SK-N-SH treated with all-trans-retinoic acid at 6 μM for 48 hours (cell line): ENCODE measurements at regions not wholly inside any gene's neighbourhood (a gene's known extent, or its start where the extent isn't known, plus 50 kb on each side); places are given as distances from the start of the nearest gene placed in this dataset.

Experiments
- ARNTL ChIP-seq: fragments of 450-650 bp; formaldehyde crosslinking; IDR thresholded peaks from 2 replicates; pipeline ENCODE4 v1.5.0; 2020; ENCODE audit warnings: low read depth, mild to moderate bottlenecking, moderate library complexity, borderline replicate concordance
- BACH2 ChIP-seq: fragments of 250-450 bp; sonication (Bioruptor Pico); IDR thresholded peaks from 2 replicates; pipeline ENCODE4 v1.9.0; 2021; ENCODE audit warnings: mild to moderate bottlenecking, borderline replicate concordance
- CSDC2 ChIP-seq: fragments of 250-450 bp; sonication (Bioruptor Pico); IDR thresholded peaks from 2 replicates; pipeline ENCODE4 v1.5.0; 2020; ENCODE audit warnings: mild to moderate bottlenecking, moderate library complexity
- ESRRG ChIP-seq: fragments of 250-450 bp; sonication (Bioruptor Pico); IDR thresholded peaks from 2 replicates; pipeline ENCODE4 v1.6.1; 2021; ENCODE audit warnings: mild to moderate bottlenecking
- RARB ChIP-seq: fragments of 250-450 bp; sonication (Bioruptor Pico); IDR thresholded peaks from 2 replicates; pipeline ENCODE4 v1.8.0; 2021; ENCODE audit warnings: mild to moderate bottlenecking, moderate library complexity
- TCF4 ChIP-seq: fragments of 250-450 bp; sonication (Bioruptor Pico); IDR thresholded peaks from 2 replicates; pipeline ENCODE4 v1.8.0; 2021; ENCODE audit warnings: mild to moderate bottlenecking, moderate library complexity, borderline replicate concordance
- ZFP3 ChIP-seq: fragments of 250-450 bp; sonication (Bioruptor Pico); IDR thresholded peaks from 2 replicates; pipeline ENCODE4 v1.5.0; 2020; ENCODE audit warnings: mild to moderate bottlenecking, moderate library complexity
- ZFP30 ChIP-seq: fragments of 450-650 bp; formaldehyde crosslinking; IDR thresholded peaks from 2 replicates; pipeline ENCODE4 v1.5.0; 2022; ENCODE audit warnings: mild to moderate bottlenecking, moderate library complexity
- ZNF70 ChIP-seq: fragments of 450-650 bp; formaldehyde crosslinking; IDR thresholded peaks from 2 replicates; pipeline ENCODE4 v1.5.0; 2020; ENCODE audit warnings: mild to moderate bottlenecking, moderate library complexity
- TF ChIP-seq, protein P1 (sequence below): fragments of 250-450 bp; sonication (Bioruptor Pico); IDR thresholded peaks from 2 replicates; pipeline ENCODE4 v1.5.1; 2020; ENCODE audit warnings: low read depth, mild to moderate bottlenecking, moderate library complexity
- TF ChIP-seq, protein P2 (sequence below): fragments of 250-450 bp; sonication (Bioruptor Pico); IDR thresholded peaks from 2 replicates; pipeline ENCODE4 v1.8.0; 2020; ENCODE audit warnings: mild to moderate bottlenecking, moderate library complexity, borderline replicate concordance

DNA sequence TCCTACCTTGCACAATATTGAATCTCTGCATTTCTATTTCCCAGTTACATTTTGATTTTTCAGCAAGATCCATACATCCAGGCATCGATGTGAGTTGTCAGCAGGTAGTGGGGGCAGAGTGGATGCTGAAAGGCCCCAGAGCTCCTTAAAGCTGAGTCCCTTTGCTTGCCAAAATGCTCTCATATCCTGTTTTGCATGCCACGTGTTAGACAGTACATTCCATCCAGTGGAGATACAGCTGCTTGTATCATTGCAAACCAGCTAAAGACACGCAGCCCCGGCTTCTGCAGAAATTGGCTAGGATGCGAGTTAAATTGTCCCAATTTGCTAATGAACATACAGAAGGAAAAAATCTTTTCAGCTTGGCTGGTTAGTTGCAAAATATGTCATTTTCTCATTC, 179.6 kb upstream of the MXRA5 start:
- TF ChIP-seq CSDC2 (CRISPR knock-in tag) = no peak
- TF ChIP-seq, protein P1, sequence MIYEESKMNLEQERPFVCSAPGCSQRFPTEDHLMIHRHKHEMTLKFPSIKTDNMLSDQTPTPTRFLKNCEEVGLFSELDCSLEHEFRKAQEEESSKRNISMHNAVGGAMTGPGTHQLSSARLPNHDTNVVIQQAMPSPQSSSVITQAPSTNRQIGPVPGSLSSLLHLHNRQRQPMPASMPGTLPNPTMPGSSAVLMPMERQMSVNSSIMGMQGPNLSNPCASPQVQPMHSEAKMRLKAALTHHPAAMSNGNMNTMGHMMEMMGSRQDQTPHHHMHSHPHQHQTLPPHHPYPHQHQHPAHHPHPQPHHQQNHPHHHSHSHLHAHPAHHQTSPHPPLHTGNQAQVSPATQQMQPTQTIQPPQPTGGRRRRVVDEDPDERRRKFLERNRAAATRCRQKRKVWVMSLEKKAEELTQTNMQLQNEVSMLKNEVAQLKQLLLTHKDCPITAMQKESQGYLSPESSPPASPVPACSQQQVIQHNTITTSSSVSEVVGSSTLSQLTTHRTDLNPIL (CRISPR knock-in tag) = no peak
- no peak for TF ChIP-seq ESRRG
- TF ChIP-seq ZNF70 (CRISPR knock-in tag) = no peak
- no peak for TF ChIP-seq BACH2 (CRISPR knock-in tag)
- TF ChIP-seq RARB = no peak
- no peak for TF ChIP-seq ZFP3
- TF ChIP-seq, protein P2, sequence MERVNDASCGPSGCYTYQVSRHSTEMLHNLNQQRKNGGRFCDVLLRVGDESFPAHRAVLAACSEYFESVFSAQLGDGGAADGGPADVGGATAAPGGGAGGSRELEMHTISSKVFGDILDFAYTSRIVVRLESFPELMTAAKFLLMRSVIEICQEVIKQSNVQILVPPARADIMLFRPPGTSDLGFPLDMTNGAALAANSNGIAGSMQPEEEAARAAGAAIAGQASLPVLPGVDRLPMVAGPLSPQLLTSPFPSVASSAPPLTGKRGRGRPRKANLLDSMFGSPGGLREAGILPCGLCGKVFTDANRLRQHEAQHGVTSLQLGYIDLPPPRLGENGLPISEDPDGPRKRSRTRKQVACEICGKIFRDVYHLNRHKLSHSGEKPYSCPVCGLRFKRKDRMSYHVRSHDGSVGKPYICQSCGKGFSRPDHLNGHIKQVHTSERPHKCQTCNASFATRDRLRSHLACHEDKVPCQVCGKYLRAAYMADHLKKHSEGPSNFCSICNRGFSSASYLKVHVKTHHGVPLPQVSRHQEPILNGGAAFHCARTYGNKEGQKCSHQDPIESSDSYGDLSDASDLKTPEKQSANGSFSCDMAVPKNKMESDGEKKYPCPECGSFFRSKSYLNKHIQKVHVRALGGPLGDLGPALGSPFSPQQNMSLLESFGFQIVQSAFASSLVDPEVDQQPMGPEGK = no peak
- no peak for TF ChIP-seq ARNTL (CRISPR knock-in tag)
- no peak for TF ChIP-seq TCF4 (CRISPR knock-in tag)
- no peak for TF ChIP-seq ZFP30
